GM19239 (cell line): ENCODE measurements at regions not wholly inside any gene's neighbourhood (a gene's known extent, or its start where the extent isn't known, plus 50 kb on each side); places are given as distances from the start of the nearest gene placed in this dataset.

Experiments
- DNase-seq: peaks from one replicate; pipeline ENCODE4 v3.0.0; 2011; ENCODE audit warnings: low spot score; ENCODE audit not compliant: insufficient read length
- FAIRE-seq: peaks from 2 replicates; lab custom pipeline; 2011; peaks lifted over from hg19 to GRCh38; lab: Jason Lieb, UNC

DNA sequence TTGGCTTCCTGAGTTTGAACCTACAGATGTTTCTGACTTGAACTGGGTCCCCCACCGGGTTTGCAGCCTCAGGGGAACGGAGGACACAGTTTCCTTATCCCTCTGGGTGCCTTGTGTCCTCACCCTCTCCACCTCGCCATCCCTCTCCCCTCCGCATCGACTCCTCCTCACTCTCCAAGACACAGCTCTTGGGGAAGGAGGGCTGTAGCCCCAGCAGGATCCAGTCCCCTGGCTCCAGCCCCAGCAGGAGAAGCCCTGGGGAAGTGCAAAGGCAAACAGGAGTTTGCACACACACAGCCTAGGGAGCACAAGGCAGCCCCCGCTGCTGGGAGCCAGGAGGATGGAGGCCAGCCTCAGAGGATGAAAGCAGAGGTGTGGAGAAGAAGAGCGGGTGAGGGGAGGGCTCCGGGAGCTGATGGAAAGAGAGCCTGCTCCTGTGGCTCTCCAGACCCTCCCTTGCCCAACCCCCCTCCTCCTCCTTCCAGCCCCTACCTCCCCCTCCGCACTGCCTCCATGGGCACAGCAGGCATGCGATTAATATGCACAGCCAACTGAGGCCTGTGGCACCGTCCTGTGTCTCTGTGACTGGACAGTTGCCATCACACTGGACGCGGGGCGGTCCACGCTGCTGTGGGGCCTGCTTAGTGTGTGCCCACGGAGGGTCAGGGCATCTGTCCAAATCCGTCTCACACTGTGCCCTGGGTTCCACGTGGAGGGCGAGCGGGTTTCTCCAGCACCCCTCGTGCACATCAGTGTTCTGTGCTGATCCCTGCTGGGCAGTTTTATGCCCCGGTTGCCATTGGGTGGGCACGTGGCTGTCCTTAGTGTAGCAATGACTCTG is 193.7 kb upstream of the DIO3 start:
- no peak for FAIRE-seq
- no peak for DNase-seq

DNA sequence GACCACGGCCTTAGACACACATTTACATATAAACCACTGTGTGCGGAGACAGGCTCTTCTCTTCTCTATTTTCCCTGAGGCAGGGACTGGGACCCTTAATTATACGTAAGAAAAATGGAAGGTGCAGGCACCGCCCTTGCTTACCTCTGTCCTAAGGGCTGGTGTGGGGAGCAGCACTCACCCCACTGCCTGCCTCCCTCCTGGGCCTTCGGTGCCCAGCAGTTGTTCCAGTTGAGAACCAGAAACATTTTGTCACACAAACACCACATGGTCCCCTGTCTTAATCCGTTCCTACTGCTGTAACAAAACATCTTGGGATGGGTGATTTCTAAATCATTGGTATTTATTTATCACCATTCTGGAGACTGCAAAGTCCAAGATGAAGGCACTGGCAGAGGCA is 192.7 kb upstream of the DIO3 start:
- DNase-seq (no peak), FAIRE-seq (no peak)

DNA sequence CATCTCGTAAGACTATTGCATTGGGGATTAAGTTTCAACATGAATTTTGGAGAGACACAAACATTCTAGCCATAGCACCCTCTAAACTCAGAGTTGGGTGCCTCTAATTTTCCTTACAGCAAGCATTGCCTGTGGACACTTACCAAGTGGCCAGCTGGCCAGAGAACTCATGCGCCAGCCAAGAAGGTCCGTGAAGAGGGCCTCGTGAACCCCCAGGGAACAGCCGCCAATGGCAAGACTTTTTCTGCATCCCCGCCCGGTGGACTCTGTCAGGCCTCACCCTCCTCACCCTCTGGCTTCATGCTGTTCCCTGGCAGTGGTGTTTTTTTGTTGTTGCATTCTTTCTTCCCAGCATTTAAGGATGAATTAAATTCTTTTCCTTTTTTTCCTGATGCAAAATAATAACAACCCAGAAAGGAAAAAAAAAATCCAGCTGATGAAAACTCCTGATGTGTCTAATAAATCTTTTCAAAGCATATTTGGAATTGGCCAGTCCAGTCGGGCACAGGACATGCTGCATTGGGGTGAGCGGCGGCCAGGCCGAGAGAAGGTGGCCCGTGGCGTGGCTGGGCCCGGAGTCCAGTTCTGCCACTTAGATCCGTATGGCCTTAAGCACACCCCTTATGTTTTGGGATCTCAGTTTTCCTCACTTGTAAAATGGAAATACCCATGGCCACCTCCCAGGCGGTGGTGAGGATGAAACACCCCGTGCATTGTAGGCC is 191.9 kb upstream of the DIO3 start:
- DNase-seq (no peak), FAIRE-seq (no peak)

DNA sequence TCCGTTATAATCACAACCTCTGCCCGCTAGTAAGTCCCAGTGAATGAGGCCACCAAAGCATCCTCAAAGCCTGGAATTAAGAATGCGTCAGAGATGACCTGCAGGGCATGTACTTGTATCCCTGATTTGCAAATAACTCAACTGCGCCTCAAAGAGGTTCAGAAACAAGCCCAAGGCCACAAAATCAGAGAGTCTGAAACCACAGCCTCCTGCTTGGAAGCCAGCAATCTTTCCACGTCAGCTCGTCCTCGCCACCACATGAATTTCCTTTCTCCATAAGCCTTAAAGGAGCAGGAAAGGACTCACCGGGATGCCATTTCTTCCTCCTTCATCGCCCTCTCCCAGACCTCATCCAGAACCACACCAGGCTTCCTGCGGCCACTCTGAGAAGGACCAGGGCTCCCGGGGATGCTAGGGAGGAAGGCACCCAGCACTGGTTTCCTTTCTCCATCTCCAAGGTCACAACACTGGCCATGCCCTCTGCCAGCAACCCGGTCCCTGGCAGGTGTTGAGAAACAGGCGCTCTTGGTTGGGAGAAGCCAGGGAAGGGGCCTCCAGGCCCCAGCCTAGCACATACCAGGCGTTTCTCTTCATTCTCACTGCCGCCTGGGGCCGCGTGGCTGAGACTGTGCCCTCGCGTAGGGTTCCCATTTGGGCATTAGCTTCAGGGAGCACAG is 191.2 kb upstream of the DIO3 start:
- DNase-seq, result no peak
- FAIRE-seq, result no peak

DNA sequence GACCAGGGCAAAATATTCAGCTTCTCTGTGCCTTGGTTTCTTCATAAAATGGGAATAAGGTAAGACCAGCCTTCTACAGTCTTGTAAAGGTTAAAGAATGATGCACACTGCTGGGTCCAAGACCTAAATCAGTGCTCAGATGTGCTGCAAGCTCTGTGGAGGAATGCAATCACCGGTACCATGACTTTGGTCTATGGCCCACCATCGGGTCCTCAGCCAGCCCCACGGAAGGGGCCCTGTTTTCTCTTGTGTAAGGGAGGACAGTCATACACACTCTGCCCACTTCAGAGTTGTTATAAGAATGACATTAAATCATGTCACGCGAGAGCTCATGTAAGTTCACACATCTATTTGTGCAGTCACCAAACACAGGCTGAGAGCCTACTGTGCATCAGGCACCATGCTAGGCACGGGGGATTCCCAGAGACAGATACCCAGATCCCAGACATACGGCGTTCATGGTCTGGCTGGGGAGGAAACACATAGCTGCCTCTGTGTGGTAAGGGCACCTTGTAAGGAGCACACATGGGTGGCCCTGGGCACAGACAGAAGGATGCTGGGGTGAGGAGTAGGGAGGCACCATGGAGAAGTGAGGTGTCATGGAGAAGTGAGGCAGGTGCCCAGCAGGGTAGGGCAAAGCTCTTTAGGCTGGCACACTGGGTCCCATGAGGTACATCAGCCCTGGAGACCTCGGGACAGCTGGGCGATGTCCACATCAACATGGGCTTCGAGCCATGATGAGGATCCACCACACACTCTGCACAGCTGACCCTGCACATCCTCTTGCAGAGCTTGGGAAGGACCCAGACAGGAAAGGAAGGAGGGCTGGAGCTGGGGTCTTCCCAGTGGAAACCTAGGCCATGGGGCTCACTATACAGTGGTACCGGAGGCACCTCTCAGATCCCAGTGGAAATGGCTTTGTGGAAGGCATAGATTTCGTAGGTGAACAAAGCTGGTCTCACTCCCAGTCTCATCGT is 190.4 kb upstream of the DIO3 start:
- no peak for DNase-seq
- no peak for FAIRE-seq

DNA sequence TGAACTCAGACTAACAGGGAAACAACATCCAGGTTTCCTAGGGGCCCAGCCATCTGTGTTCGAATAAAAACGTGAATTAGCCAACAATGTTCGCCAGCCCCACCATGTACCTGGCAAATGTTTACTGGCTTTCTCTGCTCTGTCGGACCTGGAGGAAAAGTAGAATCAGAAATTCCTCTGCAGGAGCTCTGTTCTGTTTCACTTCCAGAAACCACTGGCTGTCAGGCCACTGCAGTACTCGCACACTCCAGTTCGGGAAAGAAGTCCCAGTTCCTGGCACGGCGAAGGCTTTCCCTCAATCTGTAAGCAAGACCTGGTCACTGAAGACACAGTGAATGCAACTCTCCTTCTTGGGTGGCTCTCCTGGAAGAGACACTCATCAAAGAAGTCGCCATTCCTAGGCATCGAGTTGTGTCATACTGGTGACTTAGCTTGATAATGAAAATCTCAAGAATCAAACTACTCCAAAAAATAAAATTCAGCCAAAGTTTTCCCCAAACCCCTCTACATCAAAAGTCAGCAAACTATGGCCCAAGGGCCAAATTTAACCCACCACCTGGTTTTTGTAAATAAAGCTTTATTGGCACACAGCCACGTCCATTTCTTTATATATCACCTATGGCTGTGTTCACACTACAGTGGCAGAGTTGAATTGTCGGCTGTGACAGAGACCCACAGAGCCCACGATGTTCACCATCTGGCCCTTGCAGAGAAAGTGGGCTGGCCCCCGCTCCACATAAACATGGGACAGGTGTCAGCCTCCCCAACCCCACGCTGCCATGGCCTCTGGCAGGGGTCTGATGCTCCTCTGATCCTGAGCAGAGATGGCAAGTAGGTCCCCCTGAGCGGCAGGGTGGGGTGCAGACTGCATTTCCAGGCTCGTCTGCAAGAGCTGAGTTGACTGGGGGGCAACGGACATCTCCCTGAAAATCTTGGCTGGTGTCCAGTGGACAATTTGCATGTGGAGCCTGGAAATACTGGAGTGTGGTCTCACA is 189.2 kb upstream of the DIO3 start:
- DNase-seq (no peak), FAIRE-seq (no peak)

DNA sequence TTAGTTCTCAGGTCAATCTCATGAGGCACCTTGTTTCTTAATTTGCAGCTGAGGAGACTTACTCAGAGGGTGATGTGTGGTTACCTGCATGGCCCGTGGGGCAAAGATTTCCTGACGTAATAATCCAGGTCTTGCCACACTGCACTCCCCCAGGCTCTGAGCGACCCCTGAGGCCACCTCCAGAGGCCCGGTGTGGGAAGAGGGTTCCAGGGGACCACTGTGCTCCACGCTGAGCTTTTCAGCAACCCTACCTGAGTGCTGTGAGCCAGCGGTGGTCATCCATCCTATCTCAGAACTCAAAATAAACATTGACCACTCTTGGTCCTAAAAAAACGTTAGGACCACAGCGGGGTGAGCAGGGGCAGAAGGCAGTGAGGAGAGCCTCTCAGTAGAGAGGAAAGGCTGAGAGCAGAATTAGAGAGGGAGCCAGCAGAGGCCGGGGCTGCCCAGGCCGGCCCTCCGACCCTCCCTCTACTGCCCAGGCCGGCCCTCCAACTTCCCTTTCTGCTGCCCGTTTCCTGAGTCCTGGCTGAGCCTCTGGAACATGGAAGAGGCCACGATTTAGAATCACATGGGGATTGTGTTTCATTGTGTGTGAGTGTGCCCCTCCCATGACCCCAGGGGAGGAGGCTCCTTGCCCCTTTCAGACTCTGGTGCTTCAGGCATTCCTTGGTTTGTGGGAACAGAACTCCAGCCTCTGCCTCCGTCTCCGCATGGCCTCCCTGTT is 188.2 kb upstream of the DIO3 start:
- DNase-seq (no peak), FAIRE-seq (no peak)

DNA sequence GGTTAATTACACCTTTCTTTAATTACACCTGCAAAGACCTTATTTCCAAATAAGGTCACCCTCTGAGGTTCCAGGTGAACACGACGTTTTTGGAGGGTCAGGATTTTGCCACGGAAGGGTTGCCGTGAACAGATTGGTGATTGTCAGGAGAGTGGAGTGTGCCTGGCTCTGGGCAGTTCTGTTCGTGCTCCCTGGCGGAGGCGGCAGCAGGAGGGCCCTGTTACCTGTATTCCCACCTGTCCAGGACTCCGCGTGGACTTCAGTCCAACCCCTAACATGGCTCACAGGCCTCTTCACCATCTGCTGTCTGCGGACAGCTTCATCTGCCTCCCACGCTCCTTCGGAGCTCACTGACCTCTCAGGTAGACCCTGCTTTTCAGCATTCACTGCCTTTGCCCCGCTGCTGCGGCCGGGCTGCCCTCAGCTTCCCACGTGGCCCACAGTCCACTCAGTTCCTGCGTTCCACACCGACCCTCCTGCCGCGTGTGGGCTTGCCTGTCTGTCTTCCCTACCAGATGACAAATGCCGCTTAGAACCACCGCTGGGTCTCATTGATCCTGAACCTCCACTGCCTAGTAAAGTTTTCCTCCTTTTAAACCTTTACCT is 187.5 kb upstream of the DIO3 start:
- FAIRE-seq, result no peak
- no peak for DNase-seq

DNA sequence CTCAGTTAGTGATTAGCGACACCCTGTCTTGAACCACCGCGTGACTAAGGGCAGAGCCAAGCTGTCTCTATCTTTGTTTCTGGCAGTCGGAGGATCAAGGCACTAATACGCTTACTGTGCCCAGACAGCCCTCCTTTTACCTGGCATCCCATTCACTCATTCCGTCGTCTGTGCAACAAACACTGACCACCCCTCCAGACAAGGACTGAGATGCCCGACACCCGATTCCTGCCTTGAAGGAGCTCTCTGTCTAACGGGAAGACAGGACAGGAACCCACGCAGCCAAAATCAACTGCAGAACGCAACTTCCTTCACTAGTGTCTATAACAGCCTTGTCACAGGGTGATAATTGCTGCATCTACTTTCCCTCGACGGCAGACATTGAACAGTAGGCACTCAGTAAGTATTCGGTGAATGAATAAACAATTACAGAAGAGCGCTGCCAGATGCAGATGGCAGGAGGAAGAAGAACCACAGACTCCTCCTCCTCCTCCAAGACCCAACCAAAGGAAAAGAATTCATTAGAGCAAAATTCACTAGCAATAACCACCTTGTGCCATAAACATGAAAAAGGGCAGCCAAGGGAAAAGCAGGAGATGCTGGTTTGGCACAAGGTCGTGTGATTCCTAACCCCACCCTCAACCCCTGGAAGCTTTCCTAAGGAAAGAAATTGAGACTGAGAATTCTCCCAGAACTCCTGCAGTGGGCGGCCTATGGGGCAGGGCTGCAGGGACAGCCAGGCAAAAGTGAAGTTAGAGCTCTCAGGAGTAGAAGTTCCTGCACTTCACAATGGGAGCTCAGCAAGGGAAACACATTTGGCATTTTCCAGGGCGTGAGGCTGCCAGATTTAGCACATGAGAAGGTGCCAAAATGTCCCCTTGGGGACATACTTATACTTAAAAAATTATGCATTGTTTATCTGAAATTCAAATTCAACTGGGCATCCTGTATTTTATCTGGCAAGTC is 186.6 kb upstream of the DIO3 start:
- FAIRE-seq (no peak), DNase-seq (no peak)

DNA sequence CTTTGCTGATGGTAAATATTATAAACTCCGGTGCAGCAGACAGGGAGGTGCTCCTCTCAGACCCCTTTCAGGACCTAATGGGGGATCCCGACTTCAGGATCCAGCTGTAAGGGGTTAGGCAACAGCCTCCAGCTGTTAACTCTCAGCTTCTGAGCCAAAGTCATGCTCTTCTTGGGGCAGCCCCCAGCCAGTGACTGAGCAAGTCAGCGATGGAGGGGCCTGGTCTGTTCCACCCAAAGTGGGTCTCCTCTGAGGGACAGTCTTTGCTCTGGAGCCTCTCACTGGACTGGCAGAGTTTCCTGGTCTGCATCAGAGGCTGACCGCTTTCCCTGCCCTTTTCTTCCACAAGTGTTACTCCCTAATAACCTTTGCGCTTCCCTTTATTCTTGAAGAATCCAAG is 184.2 kb upstream of the DIO3 start:
- FAIRE-seq, result no peak
- DNase-seq, result no peak

DNA sequence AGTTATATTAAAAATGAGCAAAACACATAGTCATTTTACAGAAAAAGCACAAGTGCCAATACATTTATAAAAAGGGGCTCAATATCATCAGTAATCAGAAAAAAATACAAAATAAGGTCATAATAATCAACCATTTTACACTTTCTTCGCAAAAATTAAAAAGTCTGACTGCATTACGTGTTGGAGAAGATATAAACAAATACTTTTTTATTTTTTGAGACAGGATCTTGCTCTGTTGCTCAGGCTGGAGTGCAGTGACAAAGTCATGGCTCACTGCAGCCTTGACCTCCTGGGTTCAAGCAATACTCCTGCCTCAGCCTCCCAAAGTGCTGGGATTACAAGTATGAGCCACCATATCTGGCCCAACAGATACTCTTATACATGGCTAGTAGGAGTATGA is 181.5 kb upstream of the DIO3 start:
- FAIRE-seq, result no peak

DNA sequence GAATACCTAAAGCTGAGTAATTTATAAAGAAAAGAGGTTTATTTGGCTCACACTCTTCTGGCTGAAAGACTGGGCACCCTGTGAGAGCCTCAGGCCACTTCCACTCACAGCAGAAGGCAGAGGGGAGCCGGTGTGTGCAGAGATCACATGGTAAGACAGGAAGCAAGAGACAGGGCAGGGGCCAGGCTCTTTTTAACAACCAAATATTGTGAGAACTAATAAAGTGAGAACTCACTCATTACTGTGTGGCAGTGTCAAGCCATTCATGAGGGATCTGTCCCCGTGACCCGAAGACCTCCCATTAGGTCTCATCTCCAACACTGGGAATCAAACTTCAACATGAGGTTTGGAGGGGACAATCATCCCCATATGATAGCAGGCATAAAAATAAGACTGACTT is 180.8 kb upstream of the DIO3 start:
- FAIRE-seq (no peak), DNase-seq (no peak)

More for the DNA sequence above, 181.5 kb upstream of the DIO3 start:
- no peak for DNase-seq

DNA sequence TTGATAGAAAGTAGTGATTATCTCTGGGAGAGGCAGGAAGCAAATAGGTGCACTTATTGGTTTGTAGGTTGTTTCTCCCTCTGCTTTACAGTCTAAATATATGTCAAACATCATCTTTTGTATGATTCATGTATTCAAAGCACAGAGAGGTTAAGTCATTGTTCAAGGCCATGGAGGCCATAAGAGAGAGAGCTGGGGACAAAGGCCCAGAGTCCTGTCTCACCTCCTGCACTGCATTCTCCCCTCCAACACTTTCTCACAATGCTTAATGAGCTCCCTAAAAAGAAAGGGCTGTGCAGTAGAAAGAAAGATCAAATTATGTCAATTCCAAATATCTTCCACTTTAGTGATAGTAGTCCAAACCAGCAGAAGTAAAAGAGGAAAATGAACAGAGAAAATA is 180.4 kb upstream of the DIO3 start:
- no peak for FAIRE-seq
- no peak for DNase-seq

DNA sequence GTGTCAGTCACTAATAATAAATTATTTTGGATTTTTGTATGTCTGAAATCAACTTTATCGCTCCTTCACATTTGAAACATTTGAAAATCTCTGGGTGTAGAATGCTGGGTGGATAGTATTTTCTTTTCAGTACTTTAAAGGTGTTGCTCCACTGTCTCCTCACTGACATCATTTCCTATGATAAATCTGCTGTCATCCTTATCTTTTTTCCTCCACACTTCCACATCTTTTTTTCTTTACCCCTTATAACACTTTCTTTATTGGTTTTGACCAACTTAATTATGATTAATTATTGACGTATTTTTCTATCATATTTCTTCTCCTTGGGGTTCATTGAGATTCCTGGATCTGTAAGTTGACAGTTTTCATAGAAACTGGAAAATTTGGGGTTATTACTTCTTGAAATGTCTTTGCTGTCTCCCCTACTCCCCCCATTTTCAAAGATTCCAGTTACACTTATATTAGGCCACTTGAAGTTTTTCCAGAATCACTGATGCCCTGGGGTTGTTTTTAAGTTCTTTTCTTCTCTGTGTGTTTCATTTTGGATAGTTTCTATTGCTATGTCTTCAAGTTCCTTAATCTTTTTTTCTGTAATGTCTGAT is 177.5 kb upstream of the DIO3 start:
- DNase-seq, result no peak
- FAIRE-seq, result no peak

DNA sequence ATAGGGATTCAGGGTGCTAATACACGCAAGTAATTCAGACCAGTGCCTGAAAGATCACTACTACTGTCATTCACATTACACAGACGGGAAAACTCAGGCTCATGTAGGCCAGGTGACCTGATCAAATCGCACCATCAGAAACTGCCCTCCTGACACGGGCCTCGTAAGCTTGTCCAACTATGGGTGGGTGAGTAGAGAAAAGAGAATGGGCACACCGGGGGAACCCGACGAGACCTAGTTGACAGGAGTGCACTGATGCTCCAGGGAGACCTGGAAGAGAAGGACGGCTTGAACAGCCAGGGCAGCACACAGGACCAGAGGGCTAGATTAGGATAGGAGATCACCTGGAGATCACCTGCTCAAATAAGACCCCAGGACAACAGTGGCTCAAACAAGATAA is 166.9 kb upstream of the DIO3 start:
- DNase-seq (no peak), FAIRE-seq (no peak)

DNA sequence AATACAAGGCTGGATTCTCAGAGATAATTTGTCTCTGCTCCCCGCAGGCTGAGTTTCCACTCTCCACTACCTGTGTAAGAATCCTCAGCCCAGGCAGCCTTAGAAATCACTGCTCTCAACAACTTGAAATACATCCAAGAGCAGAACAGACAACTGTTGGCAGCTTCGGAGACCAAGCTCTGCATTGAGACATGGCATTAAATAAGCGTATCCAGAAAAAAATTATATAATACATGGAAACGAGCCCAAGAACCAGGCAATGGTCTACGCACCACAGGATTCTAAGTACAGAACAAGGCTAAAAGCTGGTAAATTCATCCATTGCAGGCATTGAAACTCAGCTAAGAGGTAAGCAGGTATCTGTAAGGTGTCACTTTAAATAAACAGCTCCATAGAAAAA is 165.5 kb upstream of the DIO3 start:
- no peak for FAIRE-seq
- no peak for DNase-seq
